Gastroesophageal sphincter (tissue), 4 donors: ENCODE measurements at regions not wholly inside any gene's neighbourhood (a gene's known extent, or its start where the extent isn't known, plus 50 kb on each side); places are given as distances from the start of the nearest gene placed in this dataset.

Experiments
- ATAC-seq: fragments of 150-250 bp; one replicate; pipeline ENCODE4 v1.9.1; 2016; ENCODE audit warnings: mild to moderate bottlenecking, moderate library complexity
- H3K27ac ChIP-seq, 4 donors: fragments of 200-600 bp; sonication (generic) in 3 of 4; 1 replicate in 3 of 4; 2 replicates in 1 of 4; pipeline ENCODE4 v1.5.1; 2016 to 2019
- H3K27me3 ChIP-seq: fragments of 200-600 bp; sonication (generic); one replicate; pipeline ENCODE4 v1.5.1; 2019
- H3K36me3 ChIP-seq, 2 donors: fragments of 200-600 bp; sonication (generic); one replicate each; pipeline ENCODE4 v1.5.1; 2019; ENCODE audit warnings: control low read depth in 1 of 2
- H3K4me1 ChIP-seq, 3 donors: fragments of 200-600 bp; sonication (generic); 1 replicate in 2 of 3; 2 replicates in 1 of 3; pipeline ENCODE4 v1.5.1; 2016 to 2019; ENCODE audit warnings: control low read depth in 2 of 3
- H3K4me3 ChIP-seq, 2 donors: fragments of 200-600 bp; sonication (generic); one replicate each; pipeline ENCODE4 v1.5.1; 2019; ENCODE audit warnings: mild to moderate bottlenecking in 1 of 2, moderate library complexity in 1 of 2
- H3K9me3 ChIP-seq, 3 donors: fragments of 200-600 bp; sonication (generic); one replicate each; pipeline ENCODE4 v1.5.1; 2017 to 2019; ENCODE audit warnings: control low read depth in 2 of 3
- CTCF ChIP-seq, 4 experiments: fragments of 200-600 bp in 2 of 4; fragments of 450-650 bp in 2 of 4; sonication (generic) in 1 of 4; IDR thresholded peaks; one replicate each; pipeline ENCODE4 v1.5.1; 2017 to 2019; ENCODE audit warnings: antibody characterized with exemption in 4 of 4, mild to moderate bottlenecking in 2 of 4, moderate library complexity in 2 of 4
- EP300 ChIP-seq: sonication (generic); formaldehyde crosslinking; IDR thresholded peaks from one replicate; pipeline ENCODE4 v1.6.1; 2017; ENCODE audit warnings: antibody characterized with exemption, mild to moderate bottlenecking
- POLR2A ChIP-seq, 2 donors: fragments of 450-650 bp; IDR thresholded peaks; one replicate each; pipeline ENCODE4 v1.6.1; 2017; ENCODE audit warnings: antibody characterized with exemption in 2 of 2, mild to moderate bottlenecking in 2 of 2, moderate library complexity in 1 of 2
- POLR2AphosphoS5 ChIP-seq: sonication (generic); formaldehyde crosslinking; IDR thresholded peaks from one replicate; pipeline ENCODE4 v1.6.1; 2017; ENCODE audit warnings: antibody characterized with exemption
- WGBS, 2 donors: methylation state at CpG; one replicate each; pipeline ENCODE4 v1.1.5; 2018; ENCODE audit warnings: low coverage in 1 of 2; 5-methylcytosine and 5-hydroxymethylcytosine counted together

DNA sequence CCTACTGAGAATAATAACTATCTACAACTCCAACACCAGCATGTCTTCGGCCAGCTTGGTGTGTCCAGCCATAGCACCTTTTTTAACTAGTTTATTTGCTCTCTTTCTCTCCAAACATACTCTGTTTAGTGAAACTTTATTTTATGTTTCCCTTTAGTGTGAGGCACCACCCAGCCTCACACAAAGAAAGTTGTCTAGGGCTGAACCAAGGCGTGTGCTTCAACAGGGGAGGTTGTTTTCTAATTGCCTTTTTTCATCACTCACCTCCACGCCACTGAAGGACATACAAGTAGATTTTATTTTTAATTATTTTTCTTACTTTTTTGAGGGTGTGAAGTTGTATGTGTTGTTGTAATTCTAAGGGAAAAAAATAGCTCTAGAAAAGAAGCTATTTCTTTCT, 125.6 kb upstream of the MARCKS start:
- 83 to 86% methylated on average over 3 of the region's 3 CpGs for WGBS, 2 donors
- Histone ChIP-seq H3K4me1 (peaks cover 0 to 10% (median 0%) of the 10 kb centered on the region in 3 donors), H3K4me3 (no peak overlapping the region), H3K27me3 (no peaks in the 10 kb centered on the region), H3K27ac (no peak overlapping the region), H3K9me3 (no peaks in the 10 kb centered on the region), H3K36me3 (no peaks in the 10 kb centered on the region)
- ATAC-seq, result no peak
- TF ChIP-seq CTCF (IDR thresholded peaks at IDR 0.05) (no peak), POLR2AphosphoS5 (no peak), EP300 (no peak), POLR2A (IDR thresholded peaks at IDR 0.05) (no peak)

DNA sequence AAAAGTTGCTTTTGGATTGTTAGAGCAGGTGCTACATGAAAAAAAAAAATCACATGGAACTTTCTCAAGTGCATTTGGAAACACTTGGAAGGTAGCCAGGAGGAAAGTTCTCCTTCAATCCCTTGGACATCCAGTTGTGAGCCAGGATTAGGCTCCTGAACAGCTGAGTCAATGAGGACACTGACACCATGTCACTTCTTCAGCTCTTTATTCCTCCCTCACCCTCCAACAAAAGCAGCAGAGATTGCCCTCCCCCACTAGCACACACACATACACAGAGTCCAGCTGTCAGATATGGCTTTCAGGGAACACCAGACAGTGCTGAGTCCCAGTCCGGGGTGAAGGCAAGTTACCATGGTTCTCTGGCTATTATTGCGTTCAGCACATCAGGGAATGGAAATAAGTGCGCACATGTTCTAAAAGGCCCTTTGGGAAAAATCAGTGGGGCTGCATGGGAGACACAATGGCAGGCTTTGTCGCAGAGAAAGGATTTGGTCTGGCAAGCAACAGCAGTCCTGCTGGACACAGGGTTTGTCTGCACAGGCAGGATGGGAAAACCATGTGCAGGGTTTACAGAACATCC, 124.7 kb upstream of the MARCKS start:
- no peak for TF ChIP-seq EP300
- no peak for TF ChIP-seq POLR2A (IDR thresholded peaks at IDR 0.05)
- TF ChIP-seq POLR2AphosphoS5, result peak; percentile 18
- TF ChIP-seq CTCF (IDR thresholded peaks at IDR 0.05), result peak in 1 of 4 experiments; percentile 14
- ATAC-seq, result peak; percentile 68
- Histone ChIP-seq H3K27ac (peak overlapping the region in 3 of 4 donors; percentile 11 to 32 (median 29)), H3K4me3 (no peak overlapping the region), H3K9me3 (no peaks in the 10 kb centered on the region), H3K4me1 (peaks cover 0 to 10% (median 0%) of the 10 kb centered on the region in 3 donors), H3K36me3 (no peaks in the 10 kb centered on the region), H3K27me3 (no peaks in the 10 kb centered on the region)
- 62% methylated on average over 3 of the region's 4 CpGs; no CpG with 5 or more reads in 1 of the 2 donors for WGBS, 2 donors

GRCh38 chr6:113733381-113733780, 123.8 kb upstream of the MARCKS start:
- 54 to 64% methylated on average over 3 of the region's 3 CpGs for WGBS, 2 donors
- no peak for ATAC-seq
- TF ChIP-seq POLR2A (IDR thresholded peaks at IDR 0.05) (no peak), POLR2AphosphoS5 (no peak), EP300 (no peak), CTCF (IDR thresholded peaks at IDR 0.05) (no peak)
- H3K9me3 ChIP-seq, result no peaks in the 10 kb centered on the region
- no peaks in the 10 kb centered on the region for H3K27me3 ChIP-seq
- no peak overlapping the region for H3K4me3 ChIP-seq
- peaks cover 0 to 10% (median 0%) of the 10 kb centered on the region in 3 donors for H3K4me1 ChIP-seq
- no peaks in the 10 kb centered on the region for H3K36me3 ChIP-seq
- H3K27ac ChIP-seq, result peak overlapping the region in 1 of 4 donors; percentile 5

- TF ChIP-seq POLR2A (IDR thresholded peaks at IDR 0.05) (no peak), CTCF (IDR thresholded peaks at IDR 0.05) (no peak), POLR2AphosphoS5 (no peak), EP300 (no peak)
- WGBS, 2 donors, result 64 to 77% methylated on average over 3 of the region's 3 CpGs
- peaks cover 0 to 10% (median 0%) of the 10 kb centered on the region in 3 donors for H3K4me1 ChIP-seq
- ATAC-seq, result no peak
- H3K27me3 ChIP-seq, result no peaks in the 10 kb centered on the region
- no peaks in the 10 kb centered on the region for H3K9me3 ChIP-seq
- peak overlapping the region in 1 of 4 donors; percentile 10 for H3K27ac ChIP-seq
- H3K36me3 ChIP-seq, result no peaks in the 10 kb centered on the region
- no peak overlapping the region for H3K4me3 ChIP-seq
Observed at GRCh38 chr6:113734982-113735381, 122.2 kb upstream of the MARCKS start.

GRCh38 chr6:113735491-113735890, 121.7 kb upstream of the MARCKS start:
- peaks cover 0 to 10% (median 0%) of the 10 kb centered on the region in 3 donors for H3K4me1 ChIP-seq
- H3K27me3 ChIP-seq, result no peaks in the 10 kb centered on the region
- TF ChIP-seq POLR2AphosphoS5 (no peak), POLR2A (IDR thresholded peaks at IDR 0.05) (no peak), CTCF (IDR thresholded peaks at IDR 0.05) (no peak), EP300 (no peak)
- H3K27ac ChIP-seq, result no peak overlapping the region
- 75% methylated on average over 3 of the region's 3 CpGs; no CpG with 5 or more reads in 1 of the 2 donors for WGBS, 2 donors
- H3K9me3 ChIP-seq, result no peaks in the 10 kb centered on the region
- H3K4me3 ChIP-seq, result no peak overlapping the region
- no peaks in the 10 kb centered on the region for H3K36me3 ChIP-seq
- ATAC-seq, result no peak
